WTC11 (cell line): ENCODE measurements at regions not wholly inside any gene's neighbourhood (a gene's known extent, or its start where the extent isn't known, plus 50 kb on each side); places are given as distances from the start of the nearest gene placed in this dataset.

ENCODE experiments used
- ATAC-seq: fragments of 200-7000 bp; cut with Tn5 transposase; 2 replicates; pipeline ENCODE4 v1.10.0; 2021; ENCODE audit warnings: mild to moderate bottlenecking, moderate library complexity
- CTCF ChIA-PET: fragments of 300-600 bp; sonication (Branson Sonifier 250); formaldehyde crosslinking; loops from one replicate; lab custom pipeline; 2021; ENCODE audit warnings: antibody characterized with exemption; lab: Charles Lee
- POLR2A ChIA-PET: fragments of 350-600 bp; sonication (Branson Sonifier 250); formaldehyde crosslinking; loops from one replicate; lab custom pipeline; 2021; ENCODE audit warnings: antibody characterized with exemption; lab: Charles Lee
- DNase-seq: peaks from one replicate; pipeline ENCODE4 v3.0.0; 2021; ENCODE audit warnings: low spot score
- H3K27ac Mint-ChIP-seq: 2 replicates; pipeline ENCODE4 v1.8.0; 2021; ENCODE audit warnings: mixed read lengths
- H3K27me3 Mint-ChIP-seq: 2 replicates; pipeline ENCODE4 v1.8.0; 2021; ENCODE audit warnings: low read depth, mild to moderate bottlenecking, moderate library complexity, mixed read lengths
- H3K36me3 Mint-ChIP-seq: 2 replicates; pipeline ENCODE4 v1.8.0; 2021; ENCODE audit warnings: mixed read lengths
- H3K4me1 Mint-ChIP-seq: 2 replicates; pipeline ENCODE4 v1.8.0; 2022; ENCODE audit warnings: mixed read lengths
- H3K4me3 Mint-ChIP-seq: 2 replicates; pipeline ENCODE4 v1.8.0; 2021; ENCODE audit warnings: mild to moderate bottlenecking, moderate library complexity, mixed read lengths
- H3K9me3 Mint-ChIP-seq: 2 replicates; pipeline ENCODE4 v1.8.0; 2021; ENCODE audit warnings: mixed read lengths
- CTCF ChIP-seq: fragments of 200-600 bp; IDR thresholded peaks from 2 replicates; pipeline ENCODE4 v1.8.0; 2022; ENCODE audit warnings: antibody characterized with exemption
- E2F4 ChIP-seq: sonication (generic); formaldehyde crosslinking; IDR thresholded peaks from 2 replicates; pipeline ENCODE4 v1.8.1; 2022; ENCODE audit warnings: low read depth, mild to moderate bottlenecking, moderate library complexity, missing genetic modification reagents, borderline replicate concordance
- ETV6 ChIP-seq: sonication (generic); formaldehyde crosslinking; IDR thresholded peaks from 2 replicates; pipeline ENCODE4 v1.8.1; 2022; ENCODE audit warnings: mild to moderate bottlenecking, missing genetic modification reagents
- GRHL2 ChIP-seq: fragments of 250-450 bp; sonication (Bioruptor Pico); IDR thresholded peaks from 2 replicates; pipeline ENCODE4 v1.8.0; 2022; ENCODE audit warnings: mild to moderate bottlenecking, moderate library complexity; ENCODE audit not compliant: insufficient replicate concordance, severe bottlenecking
- JAZF1 ChIP-seq: fragments of 250-450 bp; sonication (Bioruptor Pico); IDR thresholded peaks from 2 replicates; pipeline ENCODE4 v1.9.0; 2021; ENCODE audit warnings: moderate library complexity, mild to moderate bottlenecking, inconsistent platforms
- MYBL2 ChIP-seq: sonication (generic); formaldehyde crosslinking; IDR thresholded peaks from 2 replicates; pipeline ENCODE4 v1.8.1; 2023; ENCODE audit warnings: mild to moderate bottlenecking, moderate library complexity, missing genetic modification reagents
- NFYB ChIP-seq: sonication (generic); formaldehyde crosslinking; conservative IDR thresholded peaks from 2 replicates; pipeline ENCODE4 v1.8.0; 2022; ENCODE audit warnings: low read depth, missing genetic modification reagents
- NR1H2 ChIP-seq: sonication (generic); formaldehyde crosslinking; IDR thresholded peaks from 2 replicates; pipeline ENCODE4 v1.9.0; 2021; ENCODE audit warnings: mild to moderate bottlenecking, moderate library complexity, missing genetic modification reagents
- NR3C1 ChIP-seq: sonication (generic); formaldehyde crosslinking; conservative IDR thresholded peaks from 2 replicates; pipeline ENCODE4 v1.8.1; 2023; ENCODE audit warnings: low read depth, mild to moderate bottlenecking, missing genetic modification reagents
- OVOL2 ChIP-seq: fragments of 250-450 bp; sonication (Bioruptor Pico); IDR thresholded peaks from 2 replicates; pipeline ENCODE4 v1.9.0; 2021; ENCODE audit warnings: mild to moderate bottlenecking, borderline replicate concordance
- SMAD3 ChIP-seq: sonication (generic); formaldehyde crosslinking; IDR thresholded peaks from 2 replicates; pipeline ENCODE4 v1.8.0; 2022; ENCODE audit warnings: missing genetic modification reagents, mild to moderate bottlenecking, borderline replicate concordance
- SMAD4 ChIP-seq: sonication (generic); formaldehyde crosslinking; IDR thresholded peaks from 2 replicates; pipeline ENCODE4 v1.8.0; 2022; ENCODE audit warnings: mild to moderate bottlenecking, missing genetic modification reagents
- SP1 ChIP-seq: sonication (generic); formaldehyde crosslinking; conservative IDR thresholded peaks from 2 replicates; pipeline ENCODE4 v1.8.1; 2022; ENCODE audit warnings: missing genetic modification reagents
- TCF7 ChIP-seq: sonication (generic); formaldehyde crosslinking; IDR thresholded peaks from 2 replicates; pipeline ENCODE4 v1.8.0; 2022; ENCODE audit warnings: mild to moderate bottlenecking, low read depth, missing genetic modification reagents, moderate library complexity
- TP53 ChIP-seq: sonication (generic); formaldehyde crosslinking; IDR thresholded peaks from 2 replicates; pipeline ENCODE4 v1.8.1; 2023; ENCODE audit warnings: mild to moderate bottlenecking, missing genetic modification reagents
- ZNF121 ChIP-seq: sonication (generic); formaldehyde crosslinking; IDR thresholded peaks from 2 replicates; pipeline ENCODE4 v1.8.0; 2023; ENCODE audit warnings: missing genetic modification reagents
- ZNF232 ChIP-seq: sonication (generic); formaldehyde crosslinking; IDR thresholded peaks from 2 replicates; pipeline ENCODE4 v1.8.0; 2022; ENCODE audit warnings: mild to moderate bottlenecking, missing genetic modification reagents
- ZNF416 ChIP-seq: fragments of 250-450 bp; sonication (Bioruptor Pico); IDR thresholded peaks from 2 replicates; pipeline ENCODE4 v1.9.0; 2021; ENCODE audit warnings: mild to moderate bottlenecking, inconsistent platforms
- ZNF423 ChIP-seq: fragments of 250-450 bp; sonication (Bioruptor Pico); IDR thresholded peaks from 2 replicates; pipeline ENCODE4 v2.1.2; 2022; ENCODE audit warnings: mild to moderate bottlenecking, moderate library complexity
- ZSCAN18 ChIP-seq: fragments of 250-450 bp; sonication (Bioruptor Pico); IDR thresholded peaks from 2 replicates; pipeline ENCODE4 v2.1.2; 2022; ENCODE audit warnings: mild to moderate bottlenecking, moderate library complexity
- TF ChIP-seq, protein P1 (sequence below): fragments of 250-450 bp; sonication (Bioruptor Pico); IDR thresholded peaks from 2 replicates; pipeline ENCODE4 v1.9.0; 2021; ENCODE audit warnings: moderate library complexity, mild to moderate bottlenecking, inconsistent platforms, borderline replicate concordance
- TF ChIP-seq, protein P2 (sequence below): fragments of 250-450 bp; sonication (Bioruptor Pico); IDR thresholded peaks from 2 replicates; pipeline ENCODE4 v1.9.0; 2021; ENCODE audit warnings: mild to moderate bottlenecking
- TF ChIP-seq, protein P3 (sequence below): fragments of 250-450 bp; sonication (Bioruptor Pico); IDR thresholded peaks from 2 replicates; pipeline ENCODE4 v1.8.0; 2021; ENCODE audit warnings: mild to moderate bottlenecking
- TF ChIP-seq, protein P4 (sequence below): sonication (generic); formaldehyde crosslinking; IDR thresholded peaks from 2 replicates; pipeline ENCODE4 v1.8.0; 2022; ENCODE audit warnings: mild to moderate bottlenecking, missing genetic modification reagents

DNA sequence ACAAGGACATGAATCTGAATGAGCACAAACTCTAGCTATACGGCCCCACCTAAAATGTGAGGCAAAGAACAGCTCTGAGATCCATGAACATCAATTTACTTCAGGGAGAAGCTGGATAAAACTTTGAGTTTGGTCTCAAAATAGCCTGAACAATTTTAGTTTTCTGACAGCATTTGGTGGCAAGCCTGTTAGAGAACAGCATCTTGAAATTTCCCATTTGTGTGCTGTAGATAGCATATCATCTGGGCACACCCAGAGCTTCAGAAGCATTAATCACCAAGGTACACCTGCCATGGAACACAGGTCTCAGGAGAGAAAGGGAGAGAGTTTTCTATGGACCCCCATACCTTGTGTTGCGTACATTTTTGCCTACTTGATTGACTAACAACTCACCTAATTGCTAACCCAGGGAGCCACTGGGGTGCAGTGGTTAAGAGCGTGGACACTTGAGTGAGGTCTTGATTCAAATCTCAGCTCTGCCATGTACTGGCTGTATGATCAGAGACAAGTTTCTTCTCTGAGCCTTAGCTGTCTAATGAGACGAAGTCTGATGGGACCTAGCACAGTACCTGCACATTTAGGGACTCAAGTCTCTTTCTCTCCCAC, 264.9 kb downstream of the PIK3R1 start:
- no peak for DNase-seq
- H3K4me1 Mint-ChIP-seq, result 0 out of 2 replicates have a peak, but pooled peaks cover under 1% of the 10 kb centered on the region
- TF ChIP-seq MYBL2 (CRISPR knock-in tag) (no peak), ZNF232 (CRISPR knock-in tag) (no peak), ZNF121 (no peak), NR3C1 (CRISPR knock-in tag) (no peak), ZNF423 (CRISPR knock-in tag) (no peak), SMAD4 (no peak), SP1 (CRISPR knock-in tag) (no peak), ZSCAN18 (CRISPR knock-in tag) (no peak), NFYB (no peak), CTCF (no peak)
- TF ChIP-seq, protein P1, sequence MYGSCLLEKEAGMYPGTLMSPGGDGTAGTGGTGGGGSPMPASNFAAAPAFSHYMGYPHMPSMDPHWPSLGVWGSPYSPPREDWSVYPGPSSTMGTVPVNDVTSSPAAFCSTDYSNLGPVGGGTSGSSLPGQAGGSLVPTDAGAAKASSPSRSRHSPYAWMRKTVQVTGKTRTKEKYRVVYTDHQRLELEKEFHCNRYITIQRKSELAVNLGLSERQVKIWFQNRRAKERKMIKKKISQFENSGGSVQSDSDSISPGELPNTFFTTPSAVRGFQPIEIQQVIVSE, result no peak
- TF ChIP-seq, protein P2, sequence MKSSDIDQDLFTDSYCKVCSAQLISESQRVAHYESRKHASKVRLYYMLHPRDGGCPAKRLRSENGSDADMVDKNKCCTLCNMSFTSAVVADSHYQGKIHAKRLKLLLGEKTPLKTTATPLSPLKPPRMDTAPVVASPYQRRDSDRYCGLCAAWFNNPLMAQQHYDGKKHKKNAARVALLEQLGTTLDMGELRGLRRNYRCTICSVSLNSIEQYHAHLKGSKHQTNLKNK (CRISPR knock-in tag), result no peak
- TF ChIP-seq, protein P3, sequence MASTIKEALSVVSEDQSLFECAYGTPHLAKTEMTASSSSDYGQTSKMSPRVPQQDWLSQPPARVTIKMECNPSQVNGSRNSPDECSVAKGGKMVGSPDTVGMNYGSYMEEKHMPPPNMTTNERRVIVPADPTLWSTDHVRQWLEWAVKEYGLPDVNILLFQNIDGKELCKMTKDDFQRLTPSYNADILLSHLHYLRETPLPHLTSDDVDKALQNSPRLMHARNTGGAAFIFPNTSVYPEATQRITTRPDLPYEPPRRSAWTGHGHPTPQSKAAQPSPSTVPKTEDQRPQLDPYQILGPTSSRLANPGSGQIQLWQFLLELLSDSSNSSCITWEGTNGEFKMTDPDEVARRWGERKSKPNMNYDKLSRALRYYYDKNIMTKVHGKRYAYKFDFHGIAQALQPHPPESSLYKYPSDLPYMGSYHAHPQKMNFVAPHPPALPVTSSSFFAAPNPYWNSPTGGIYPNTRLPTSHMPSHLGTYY (CRISPR knock-in tag), result no peak
- H3K4me3 Mint-ChIP-seq, result no peak overlapping the region
- ChIA-PET POLR2A (no interaction called here), CTCF (no interaction called here)
- no peak for ATAC-seq
- no peak overlapping the region for H3K27ac Mint-ChIP-seq
- H3K36me3 Mint-ChIP-seq, result no peaks in the 10 kb centered on the region
- peaks cover 10% of the 10 kb centered on the region for H3K9me3 Mint-ChIP-seq
- H3K27me3 Mint-ChIP-seq, result no peaks in the 10 kb centered on the region; the same call in 1 of the 2 replicates

- no peaks in the 10 kb centered on the region; the same call in 1 of the 2 replicates for H3K27me3 Mint-ChIP-seq
- H3K9me3 Mint-ChIP-seq, result peaks cover 23% of the 10 kb centered on the region
- TF ChIP-seq ETV6 (CRISPR knock-in tag) (no peak), TCF7 (CRISPR knock-in tag) (no peak), JAZF1 (no peak), E2F4 (CRISPR knock-in tag) (no peak), GRHL2 (CRISPR knock-in tag) (no peak), SMAD3 (CRISPR knock-in tag) (no peak), SP1 (CRISPR knock-in tag) (no peak), NR1H2 (CRISPR knock-in tag) (no peak), OVOL2 (CRISPR knock-in tag) (no peak), TP53 (CRISPR knock-in tag) (no peak), ZNF416 (no peak)
- TF ChIP-seq, protein P4, sequence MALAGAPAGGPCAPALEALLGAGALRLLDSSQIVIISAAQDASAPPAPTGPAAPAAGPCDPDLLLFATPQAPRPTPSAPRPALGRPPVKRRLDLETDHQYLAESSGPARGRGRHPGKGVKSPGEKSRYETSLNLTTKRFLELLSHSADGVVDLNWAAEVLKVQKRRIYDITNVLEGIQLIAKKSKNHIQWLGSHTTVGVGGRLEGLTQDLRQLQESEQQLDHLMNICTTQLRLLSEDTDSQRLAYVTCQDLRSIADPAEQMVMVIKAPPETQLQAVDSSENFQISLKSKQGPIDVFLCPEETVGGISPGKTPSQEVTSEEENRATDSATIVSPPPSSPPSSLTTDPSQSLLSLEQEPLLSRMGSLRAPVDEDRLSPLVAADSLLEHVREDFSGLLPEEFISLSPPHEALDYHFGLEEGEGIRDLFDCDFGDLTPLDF (CRISPR knock-in tag), result no peak
- TF ChIP-seq, protein P3 (CRISPR knock-in tag), result no peak
These were observed 266.6 kb downstream of the PIK3R1 start for GRCh38 chr5:68482199-68482598.

More at GRCh38 chr5:68482199-68482598, 266.6 kb downstream of the PIK3R1 start:
- DNase-seq (no peak), ATAC-seq (no peak)
- Mint-ChIP-seq H3K4me3 (no peak overlapping the region), H3K4me1 (no peaks in the 10 kb centered on the region), H3K36me3 (peaks cover 6% of the 10 kb centered on the region), H3K27ac (no peak overlapping the region)
- CTCF ChIA-PET, result no interaction called here
- POLR2A ChIA-PET, result no interaction called here
